ENCODE measurements at regions not wholly inside any gene's neighbourhood (a gene's known extent, or its start where the extent isn't known, plus 50 kb on each side); places are given as distances from the start of the nearest gene placed in this dataset.
A peak's percentile ranks its signal among the peaks of the same experiment; 100 is the strongest.

DNA sequence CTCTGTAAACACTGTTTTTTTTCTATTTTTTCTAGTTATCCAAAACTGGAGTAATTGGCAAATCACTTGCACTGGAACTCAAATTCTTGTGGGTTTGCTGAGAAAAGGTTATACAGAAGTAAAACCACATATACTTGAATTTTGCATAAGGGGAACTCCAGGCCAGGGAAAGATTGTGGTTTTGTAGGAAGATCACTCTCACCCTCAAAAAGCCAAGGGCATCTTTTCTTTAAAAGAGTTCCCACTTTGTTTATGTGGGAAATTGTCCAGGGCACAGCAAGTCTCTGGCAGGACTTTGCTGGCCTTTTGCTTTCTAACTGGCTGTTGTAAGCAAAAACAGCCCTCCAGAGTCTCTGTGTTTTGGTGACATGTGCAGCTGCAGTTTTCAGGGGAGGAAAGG is 340.3 kb upstream of the RBMS3 start:
- Histone ChIP-seq H3K4me3 (no peak overlapping the region), H3K36me3 (no peaks in the 10 kb centered on the region), H3K9me3 (no peaks in the 10 kb centered on the region), H3K27ac (peak overlapping the region; percentile 31), H3K27me3 (ENCODE audit: low read depth) (no peaks in the 10 kb centered on the region), H3K4me1 (peaks cover 14% of the 10 kb centered on the region)
- no peak for DNase-seq
- TF ChIP-seq, protein P1, sequence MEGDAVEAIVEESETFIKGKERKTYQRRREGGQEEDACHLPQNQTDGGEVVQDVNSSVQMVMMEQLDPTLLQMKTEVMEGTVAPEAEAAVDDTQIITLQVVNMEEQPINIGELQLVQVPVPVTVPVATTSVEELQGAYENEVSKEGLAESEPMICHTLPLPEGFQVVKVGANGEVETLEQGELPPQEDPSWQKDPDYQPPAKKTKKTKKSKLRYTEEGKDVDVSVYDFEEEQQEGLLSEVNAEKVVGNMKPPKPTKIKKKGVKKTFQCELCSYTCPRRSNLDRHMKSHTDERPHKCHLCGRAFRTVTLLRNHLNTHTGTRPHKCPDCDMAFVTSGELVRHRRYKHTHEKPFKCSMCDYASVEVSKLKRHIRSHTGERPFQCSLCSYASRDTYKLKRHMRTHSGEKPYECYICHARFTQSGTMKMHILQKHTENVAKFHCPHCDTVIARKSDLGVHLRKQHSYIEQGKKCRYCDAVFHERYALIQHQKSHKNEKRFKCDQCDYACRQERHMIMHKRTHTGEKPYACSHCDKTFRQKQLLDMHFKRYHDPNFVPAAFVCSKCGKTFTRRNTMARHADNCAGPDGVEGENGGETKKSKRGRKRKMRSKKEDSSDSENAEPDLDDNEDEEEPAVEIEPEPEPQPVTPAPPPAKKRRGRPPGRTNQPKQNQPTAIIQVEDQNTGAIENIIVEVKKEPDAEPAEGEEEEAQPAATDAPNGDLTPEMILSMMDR (IDR thresholded peaks at IDR 0.05): no peak
- intact Hi-C loops (cut with DNase I): no loop called here
- ATAC-seq: peak; percentile 31 to 62

DNA sequence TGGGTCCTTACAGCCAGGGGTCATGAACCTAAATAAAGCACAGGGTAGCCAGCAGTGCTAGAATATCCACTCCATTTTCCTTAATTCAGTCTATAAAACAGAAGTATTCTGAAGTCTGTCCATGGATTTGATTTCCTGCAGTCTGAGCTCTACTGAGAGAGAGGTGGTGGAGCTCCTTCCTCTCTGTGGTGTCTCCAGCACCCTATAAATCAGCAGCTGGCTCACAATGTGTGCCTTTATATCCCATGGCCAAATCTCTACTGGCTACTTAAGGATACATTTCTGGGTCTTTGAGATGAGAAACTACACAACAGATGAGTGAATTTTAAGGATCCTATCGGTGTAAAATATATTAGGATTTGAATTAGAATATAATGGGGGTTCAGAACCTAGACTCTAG is 339.9 kb upstream of the RBMS3 start:
- no peaks in the 10 kb centered on the region for H3K36me3 ChIP-seq
- H3K27ac ChIP-seq: peak overlapping the region; percentile 31
- intact Hi-C loops (cut with DNase I): no loop called here
- no peak overlapping the region for H3K4me3 ChIP-seq
- TF ChIP-seq, protein P1 (IDR thresholded peaks at IDR 0.05): no peak
- no peaks in the 10 kb centered on the region for H3K9me3 ChIP-seq
- peaks cover 14% of the 10 kb centered on the region for H3K4me1 ChIP-seq
- ATAC-seq (no peak), DNase-seq (no peak)
- no peaks in the 10 kb centered on the region for H3K27me3 ChIP-seq (ENCODE audit: low read depth)

DNA sequence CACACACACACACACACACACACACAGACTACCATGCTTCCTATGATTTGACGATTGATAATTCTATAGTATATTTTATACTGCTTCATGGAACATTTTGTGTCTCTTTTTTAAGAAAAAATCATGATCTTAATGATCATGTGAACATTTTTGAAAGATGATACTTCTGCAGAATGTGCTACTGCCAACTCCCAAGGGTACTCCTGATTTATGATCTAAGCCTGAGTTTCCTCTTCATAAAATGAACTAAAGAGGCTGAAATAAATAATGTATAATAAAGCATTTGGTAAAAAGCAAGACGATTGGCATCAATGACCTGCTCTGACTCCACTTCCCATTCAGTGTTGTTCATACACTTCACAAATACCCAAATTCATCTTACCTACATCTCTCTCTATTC is 333.8 kb upstream of the RBMS3 start:
- intact Hi-C loops (cut with DNase I): no loop called here
- Histone ChIP-seq H3K4me1 (no peaks in the 10 kb centered on the region), H3K4me3 (no peak overlapping the region), H3K36me3 (no peaks in the 10 kb centered on the region), H3K27ac (no peak overlapping the region), H3K9me3 (no peaks in the 10 kb centered on the region), H3K27me3 (ENCODE audit: low read depth) (no peaks in the 10 kb centered on the region)
- DNase-seq: no peak
- no peak for ATAC-seq
- TF ChIP-seq, protein P1 (IDR thresholded peaks at IDR 0.05): no peak

DNA sequence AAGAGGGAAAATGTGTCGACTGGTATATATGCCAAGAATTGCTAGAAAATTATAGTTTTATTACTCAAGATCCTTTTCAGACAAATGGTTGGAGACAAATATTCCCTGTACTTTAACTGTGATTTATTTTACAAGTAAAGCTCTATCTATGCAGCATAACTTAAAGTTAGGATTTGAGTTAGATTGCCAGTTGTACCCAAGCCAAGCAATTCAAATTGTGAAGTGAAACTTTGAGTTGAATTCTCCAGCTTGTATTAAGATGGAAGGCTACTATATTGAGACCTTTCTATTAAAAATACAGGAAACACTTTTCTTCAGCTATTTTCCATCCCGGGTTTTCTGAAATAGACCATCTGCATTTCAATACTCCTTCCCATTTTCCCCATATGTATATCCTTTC is 333.1 kb upstream of the RBMS3 start:
- ATAC-seq: no peak
- no peaks in the 10 kb centered on the region for H3K36me3 ChIP-seq
- H3K4me3 ChIP-seq: no peak overlapping the region
- no peaks in the 10 kb centered on the region for H3K27me3 ChIP-seq (ENCODE audit: low read depth)
- DNase-seq: no peak
- TF ChIP-seq, protein P1 (IDR thresholded peaks at IDR 0.05): no peak
- intact Hi-C loops (cut with DNase I): no loop called here
- no peaks in the 10 kb centered on the region for H3K9me3 ChIP-seq
- H3K27ac ChIP-seq: no peak overlapping the region
- no peaks in the 10 kb centered on the region for H3K4me1 ChIP-seq

DNA sequence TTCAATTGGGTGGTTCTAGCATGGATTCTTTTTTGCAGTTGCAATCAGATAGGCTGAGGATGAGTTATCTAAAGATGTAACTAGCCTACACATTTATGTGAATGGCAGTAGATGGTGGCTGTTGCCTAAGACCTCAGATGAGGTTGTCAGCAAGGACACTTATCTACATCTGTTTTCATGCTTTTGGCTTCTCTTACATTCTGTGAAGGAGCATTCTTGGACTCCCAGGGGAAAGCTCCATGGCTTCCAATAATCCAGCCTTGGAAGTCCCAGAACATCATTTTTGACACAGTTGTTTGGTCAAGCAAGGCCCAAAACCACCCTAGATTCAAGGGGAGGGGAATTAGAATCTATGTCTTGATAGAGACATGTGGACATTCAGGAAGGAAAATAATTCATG is 332.2 kb upstream of the RBMS3 start:
- no peaks in the 10 kb centered on the region for H3K27me3 ChIP-seq (ENCODE audit: low read depth)

More for the DNA sequence above, 332.2 kb upstream of the RBMS3 start:
- no peak overlapping the region for H3K27ac ChIP-seq
- TF ChIP-seq, protein P1 (IDR thresholded peaks at IDR 0.05): no peak
- intact Hi-C loops (cut with DNase I): no loop called here
- ATAC-seq (no peak), DNase-seq (no peak)
- H3K4me1 ChIP-seq: no peaks in the 10 kb centered on the region
- H3K36me3 ChIP-seq: no peaks in the 10 kb centered on the region
- H3K9me3 ChIP-seq: no peaks in the 10 kb centered on the region
- H3K4me3 ChIP-seq: no peak overlapping the region
